SK-N-SH (cell line): ENCODE measurements at regions not wholly inside any gene's neighbourhood (a gene's known extent, or its start where the extent isn't known, plus 50 kb on each side); places are given as distances from the start of the nearest gene placed in this dataset.

Experiments
- CTCF ChIP-seq: fragments of 200-600 bp; sonication (generic); IDR thresholded peaks from 2 replicates; pipeline ENCODE4 v1.6.1; 2017; ENCODE audit warnings: antibody characterized with exemption, mild to moderate bottlenecking, moderate library complexity
- EZH2phosphoT487 ChIP-seq: fragments of 200-600 bp; sonication (generic); IDR thresholded peaks from 2 replicates; pipeline ENCODE4 v1.6.1; 2017; ENCODE audit warnings: low read depth, mixed run types, mild to moderate bottlenecking, antibody characterized with exemption, moderate library complexity, borderline replicate concordance
- RAD21 ChIP-seq: IDR thresholded peaks from 2 replicates; pipeline ENCODE4 v1.6.1; 2012; ENCODE audit warnings: mild to moderate bottlenecking, low read length
- ZBTB33 ChIP-seq: IDR thresholded peaks from 2 replicates; pipeline ENCODE4 v1.4.0; 2012; ENCODE audit warnings: low read depth, borderline replicate concordance

GRCh38 chr2:75416420-75417342 is 144.1 kb downstream of the EVA1A start:
- no peak for TF ChIP-seq RAD21
- TF ChIP-seq CTCF = no peak
- TF ChIP-seq EZH2phosphoT487 = no peak
- no peak for TF ChIP-seq ZBTB33
